ENCODE measurements at regions not wholly inside any gene's neighbourhood (a gene's known extent, or its start where the extent isn't known, plus 50 kb on each side); places are given as distances from the start of the nearest gene placed in this dataset.
"Not testable (repeated sequence)": the region's sequence is repeated elsewhere in the genome, so short reads cannot be mapped to it uniquely, and the experiment has no call there.

- H3K4me3 ChIP-seq (ENCODE audit: low read depth, low read length), result not testable (repeated sequence)
Observed at GRCh38 chr15:30195355-30196008, 60.6 kb downstream of the GOLGA8T start.

- peak overlapping the region; percentile 4 for H3K4me3 ChIP-seq (ENCODE audit: low read depth, low read length)
Observed at GRCh38 chr15:30196009-30196375, 61.1 kb downstream of the GOLGA8T start.

GRCh38 chr15:30196769-30197168 lies 61.9 kb downstream of the GOLGA8T start:
- H3K4me3 ChIP-seq (ENCODE audit: low read depth, low read length), result not testable (repeated sequence)

- not testable (repeated sequence) for H3K4me3 ChIP-seq (ENCODE audit: low read depth, low read length)
Observed at GRCh38 chr15:30201517-30201916, 66.7 kb downstream of the GOLGA8T start.

GRCh38 chr15:30213733-30214132 lies 78.9 kb downstream of the GOLGA8T start:
- not testable (repeated sequence) for H3K4me3 ChIP-seq (ENCODE audit: low read depth, low read length)

GRCh38 chr15:30221803-30222202 lies 87.0 kb downstream of the GOLGA8T start:
- H3K4me3 ChIP-seq (ENCODE audit: low read depth, low read length), result not testable (repeated sequence)

- H3K4me3 ChIP-seq (ENCODE audit: low read depth, low read length), result not testable (repeated sequence)
Observed at GRCh38 chr15:30222798-30223591, 88.1 kb downstream of the GOLGA8T start.

GRCh38 chr15:30225233-30225891 lies 90.5 kb downstream of the GOLGA8T start:
- not testable (repeated sequence) for H3K4me3 ChIP-seq (ENCODE audit: low read depth, low read length)

- H3K4me3 ChIP-seq (ENCODE audit: low read depth, low read length), result not testable (repeated sequence)
Observed at GRCh38 chr15:30261432-30262141, 126.7 kb downstream of the GOLGA8T start.

GRCh38 chr15:30262142-30262460 lies 127.2 kb downstream of the GOLGA8T start:
- H3K4me3 ChIP-seq (ENCODE audit: low read depth, low read length), result not testable (repeated sequence)

GRCh38 chr15:30264000-30264399 lies 129.1 kb downstream of the GOLGA8T start:
- not testable (repeated sequence) for H3K4me3 ChIP-seq (ENCODE audit: low read depth, low read length)

GRCh38 chr15:30295150-30295844 lies 98.0 kb downstream of the CHRFAM7A start:
- H3K4me3 ChIP-seq (ENCODE audit: low read depth, low read length), result not testable (repeated sequence)

- not testable (repeated sequence) for H3K4me3 ChIP-seq (ENCODE audit: low read depth, low read length)
Observed at GRCh38 chr15:30303968-30304367, 89.4 kb downstream of the CHRFAM7A start.
